Endometrium (tissue), 2 donors: ENCODE measurements at regions not wholly inside any gene's neighbourhood (a gene's known extent, or its start where the extent isn't known, plus 50 kb on each side); places are given as distances from the start of the nearest gene placed in this dataset.
"Not testable (repeated sequence)": the region's sequence is repeated elsewhere in the genome, so short reads cannot be mapped to it uniquely, and the experiment has no call there.

ENCODE experiments used
- FAIRE-seq: peaks from 2 replicates; lab custom pipeline; 2012; peaks lifted over from hg19 to GRCh38; lab: Jason Lieb, UNC
- donor health status: control.
- donor health status: control.

DNA sequence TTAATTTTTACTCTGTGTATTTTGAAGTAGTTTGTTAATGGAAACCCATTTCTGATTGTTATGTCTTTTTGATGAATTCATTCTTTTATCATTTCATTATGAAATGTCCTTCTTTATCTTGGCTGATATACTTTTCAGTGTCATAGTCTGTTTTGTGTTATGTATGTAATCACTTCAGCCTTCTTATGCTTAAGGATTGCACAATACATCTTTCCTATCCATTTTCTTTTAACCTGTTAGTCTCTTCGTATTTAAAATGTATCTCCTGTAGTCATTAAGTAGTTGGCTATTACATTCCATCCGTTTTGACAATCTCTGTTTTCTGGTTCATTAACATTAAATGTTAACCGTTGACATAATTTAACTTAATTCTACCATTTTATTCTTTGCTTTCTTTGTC, 344.6 kb upstream of the CTNND2 start:
- no peak for FAIRE-seq

DNA sequence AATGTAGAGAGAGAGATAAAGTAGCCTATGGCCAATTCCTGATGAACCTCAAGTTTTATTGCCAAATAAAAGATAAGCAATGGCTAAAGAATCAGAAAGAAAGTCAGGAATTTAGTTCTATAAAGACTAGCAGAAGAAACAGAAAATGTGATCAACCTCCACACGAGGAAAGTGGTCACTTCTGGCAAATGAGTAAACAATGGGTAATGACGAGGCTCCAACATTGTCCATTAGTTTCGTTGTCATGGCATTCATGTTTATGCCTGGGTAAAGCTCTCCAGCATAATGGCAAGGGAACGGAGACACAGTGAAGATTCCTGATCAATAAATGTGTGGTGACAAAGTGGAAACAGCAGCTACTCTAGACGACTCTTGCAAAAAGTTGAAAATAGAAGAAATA, 341.8 kb upstream of the CTNND2 start:
- no peak for FAIRE-seq

DNA sequence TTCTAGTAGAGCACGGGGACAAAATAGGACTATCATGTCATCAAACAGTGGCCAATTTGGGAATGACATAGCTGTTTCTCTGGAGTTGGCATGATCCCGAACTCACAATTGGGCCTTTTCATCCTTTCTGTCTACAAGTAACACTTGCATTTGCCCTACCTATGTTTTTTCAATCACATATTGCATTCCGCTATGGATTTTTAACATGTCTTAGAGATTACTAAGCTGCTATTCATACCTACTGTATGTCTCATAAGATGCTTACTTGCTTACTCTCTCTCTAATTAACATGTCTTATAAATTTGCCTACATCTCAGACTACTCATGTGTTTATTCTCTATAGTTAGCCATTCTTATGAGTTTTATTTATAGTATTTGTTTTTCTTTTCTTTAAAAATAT, 341.2 kb upstream of the CTNND2 start:
- FAIRE-seq, result no peak

DNA sequence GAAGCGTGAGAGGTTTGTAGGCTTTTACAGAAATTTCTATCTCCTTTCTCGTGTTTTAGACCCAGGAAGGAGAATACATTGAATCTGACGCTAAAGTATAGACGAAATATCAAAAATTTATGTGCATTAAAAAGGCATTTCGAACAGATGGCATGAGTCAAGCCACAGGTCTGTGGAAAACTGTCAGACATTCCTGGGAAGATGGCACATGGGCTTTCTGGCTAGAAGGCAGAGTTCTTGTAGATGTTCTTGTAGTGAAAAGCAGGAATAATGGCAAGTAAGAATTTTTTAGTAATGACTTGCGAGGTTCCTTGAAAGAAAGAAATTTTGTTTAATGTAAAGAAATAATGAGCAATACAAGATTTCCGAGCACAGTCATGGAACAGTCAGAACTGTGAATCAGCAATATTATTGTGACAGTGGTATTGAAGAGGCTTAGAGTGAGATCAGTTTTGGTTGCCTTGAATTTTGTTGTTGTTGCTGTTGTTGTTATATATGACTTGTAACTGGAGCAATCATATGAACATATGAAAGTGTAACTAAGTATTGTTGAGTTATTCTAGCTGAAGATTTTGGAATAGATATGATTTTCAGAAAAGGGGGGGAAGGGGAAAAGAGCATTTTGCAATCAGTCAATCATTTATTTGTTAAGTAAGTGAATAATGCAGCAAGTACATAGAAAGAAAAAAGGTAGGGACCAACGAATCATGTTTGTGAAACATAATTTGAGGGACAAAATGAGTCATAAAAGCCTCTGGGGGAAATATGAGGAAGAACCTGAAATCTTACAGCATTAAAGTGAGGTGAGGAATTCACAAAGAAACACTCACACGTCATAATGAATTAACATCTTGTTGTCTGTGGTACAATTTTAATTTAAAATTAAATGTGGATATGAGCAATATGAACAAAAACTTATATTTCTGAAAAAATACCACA, 339.0 kb upstream of the CTNND2 start:
- no peak for FAIRE-seq

DNA sequence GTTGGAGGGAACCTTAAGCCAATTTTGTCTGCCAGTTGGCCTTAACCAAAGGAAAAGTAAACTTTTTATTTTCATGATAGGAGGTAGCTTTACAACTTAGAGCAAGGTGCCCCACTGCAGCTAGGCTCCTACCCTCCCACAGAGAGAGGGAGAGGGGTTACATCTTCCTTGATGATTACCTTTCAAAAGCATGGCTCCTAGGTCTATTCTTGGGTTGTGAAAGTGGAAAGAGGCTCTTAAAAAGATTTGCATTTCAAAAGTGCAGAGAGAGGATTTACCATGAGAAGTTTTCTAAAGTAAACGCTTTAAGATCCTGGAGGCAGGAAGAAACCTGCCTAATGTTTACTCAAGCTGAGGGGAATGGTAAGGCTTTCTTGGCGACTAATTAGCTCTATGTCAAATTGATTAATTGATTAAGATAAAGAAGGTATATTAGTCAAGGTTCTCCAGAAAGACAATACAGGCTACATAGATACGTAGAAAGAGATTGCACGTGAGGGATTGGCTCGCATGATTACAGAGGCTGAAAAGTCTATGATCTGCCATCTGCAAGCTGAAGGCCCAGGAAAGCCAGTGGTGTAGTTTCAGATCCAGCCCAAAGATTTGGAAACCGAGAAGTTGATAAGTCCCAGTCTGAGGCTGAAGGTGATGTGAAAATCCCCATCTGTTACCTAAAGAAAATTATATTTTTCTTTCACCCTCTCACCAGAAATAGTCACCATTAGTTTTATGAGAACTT, 333.8 kb upstream of the CTNND2 start:
- FAIRE-seq, result no peak

DNA sequence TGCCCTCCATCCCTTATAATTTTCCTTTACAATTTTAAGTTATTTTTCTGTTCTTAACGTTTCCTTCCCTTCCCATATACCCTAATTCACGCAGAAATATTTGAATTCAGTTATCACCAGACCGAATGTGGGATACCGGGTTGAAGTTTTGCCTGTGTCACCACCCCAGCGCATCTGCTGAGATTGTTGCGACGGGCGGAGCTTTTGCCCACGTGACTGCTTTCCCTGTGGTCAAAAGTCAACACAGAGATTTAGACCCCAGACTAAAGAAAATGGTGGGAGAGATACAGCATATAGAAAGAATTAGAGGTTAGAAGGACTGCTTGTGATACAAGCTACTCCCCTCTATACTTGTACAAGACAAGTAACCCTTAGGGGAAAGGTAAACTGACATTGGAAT, 326.4 kb upstream of the CTNND2 start:
- FAIRE-seq, result no peak

DNA sequence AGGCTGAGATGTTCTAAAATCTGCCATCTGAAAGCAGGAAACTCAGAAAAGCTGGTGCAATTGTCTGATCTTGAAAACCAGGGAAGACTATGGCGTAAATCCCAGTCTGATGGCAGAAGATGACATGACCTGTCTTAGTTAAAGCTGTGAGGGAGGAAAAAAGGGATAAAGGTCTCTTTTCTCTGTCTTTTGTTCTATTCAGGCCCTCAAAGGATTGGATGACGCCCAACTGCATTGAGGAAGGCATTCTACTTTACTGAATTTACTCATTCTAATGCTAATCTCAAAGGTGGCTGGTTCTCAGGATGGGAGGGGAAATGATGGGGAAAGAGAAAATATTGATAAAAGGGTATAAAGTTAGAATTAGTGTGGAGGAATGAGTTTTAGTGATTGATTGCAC, 312.8 kb upstream of the CTNND2 start:
- FAIRE-seq, result no peak

DNA sequence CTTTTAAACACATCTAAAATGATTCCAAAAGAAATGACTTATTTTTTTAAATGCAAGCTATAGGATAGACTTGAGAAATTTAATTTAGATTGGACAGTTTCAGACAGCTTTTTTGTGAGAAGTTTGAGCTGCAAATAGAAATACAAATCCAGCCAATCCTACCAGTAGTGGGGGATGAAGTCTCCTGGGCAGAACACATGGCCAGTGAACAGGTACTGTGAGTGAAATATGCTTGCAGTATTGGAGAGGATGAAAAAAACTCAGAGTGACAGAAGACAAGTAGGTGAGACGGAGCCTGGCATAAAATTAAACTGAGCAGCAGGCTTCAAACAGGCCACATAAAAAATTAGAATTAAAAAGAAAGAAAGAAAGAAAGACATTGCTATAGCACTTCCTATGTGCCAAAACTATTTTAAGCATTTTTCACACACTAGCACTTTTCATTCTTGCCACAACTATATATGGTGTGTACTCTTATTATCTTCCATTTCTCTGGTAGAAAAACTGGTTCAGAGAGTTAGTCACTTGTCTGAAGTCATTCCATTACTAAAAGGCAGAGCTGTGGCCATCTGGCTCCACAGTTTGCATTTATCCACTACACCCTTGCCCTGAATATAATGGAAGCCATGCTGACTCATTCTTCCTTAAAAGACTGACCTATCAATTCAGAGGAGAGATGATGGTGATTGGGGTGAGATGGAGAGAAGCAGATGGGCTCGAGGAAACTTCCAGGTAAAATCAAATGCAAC, 310.2 kb upstream of the CTNND2 start:
- no peak for FAIRE-seq

DNA sequence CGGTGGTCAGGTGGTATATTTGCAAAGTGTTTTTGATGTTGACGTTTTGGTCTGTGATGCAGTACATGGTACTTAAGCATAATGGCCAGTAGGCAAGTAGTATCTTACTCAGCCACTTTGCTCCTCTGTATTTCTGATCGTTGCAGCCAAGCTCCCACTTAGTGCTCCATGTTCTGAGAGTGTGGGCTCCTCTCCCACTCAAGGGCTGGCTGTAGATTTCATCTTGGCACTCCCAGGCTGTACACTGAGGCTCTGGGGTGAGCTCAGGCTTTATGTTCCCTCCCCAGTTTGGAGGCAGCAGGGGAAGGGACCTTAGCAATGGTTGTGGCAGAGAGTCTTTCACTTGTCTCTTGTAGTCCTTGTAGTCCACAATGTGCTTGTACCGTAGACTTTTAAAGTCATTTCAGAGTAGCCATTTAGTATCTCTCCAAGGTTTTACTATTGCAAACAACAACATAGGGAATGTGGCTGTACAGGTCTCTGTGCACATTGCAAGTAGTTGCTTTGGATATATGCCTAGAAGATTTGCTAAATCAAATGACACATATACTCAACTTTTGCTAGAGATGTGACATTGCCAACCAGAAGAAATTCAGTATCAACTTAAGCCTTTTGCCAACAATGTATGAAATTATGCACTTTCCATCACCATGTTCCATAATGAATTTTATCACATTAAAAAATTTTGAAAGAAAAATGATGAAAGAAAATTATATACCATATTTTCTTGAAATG, 304.3 kb upstream of the CTNND2 start:
- no peak for FAIRE-seq

DNA sequence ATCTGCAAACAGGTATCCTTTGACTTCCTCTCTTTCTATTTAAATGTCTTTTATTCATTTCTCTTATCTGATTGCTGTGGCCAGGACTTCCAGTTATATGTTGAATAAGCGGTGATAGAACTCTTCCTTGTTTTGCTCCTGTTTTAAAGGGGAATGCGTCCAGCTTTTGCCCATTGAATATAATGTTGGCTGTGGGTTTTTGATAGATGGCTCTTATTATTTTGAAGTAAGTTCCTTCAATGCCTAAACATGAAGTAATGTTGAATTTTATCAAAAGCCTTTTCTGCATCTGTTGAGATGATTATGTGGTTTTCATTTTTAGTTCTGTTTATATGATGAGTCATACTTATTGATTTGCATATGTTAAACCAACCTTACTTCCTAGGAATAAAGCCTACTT, 300.5 kb upstream of the CTNND2 start:
- FAIRE-seq, result no peak

DNA sequence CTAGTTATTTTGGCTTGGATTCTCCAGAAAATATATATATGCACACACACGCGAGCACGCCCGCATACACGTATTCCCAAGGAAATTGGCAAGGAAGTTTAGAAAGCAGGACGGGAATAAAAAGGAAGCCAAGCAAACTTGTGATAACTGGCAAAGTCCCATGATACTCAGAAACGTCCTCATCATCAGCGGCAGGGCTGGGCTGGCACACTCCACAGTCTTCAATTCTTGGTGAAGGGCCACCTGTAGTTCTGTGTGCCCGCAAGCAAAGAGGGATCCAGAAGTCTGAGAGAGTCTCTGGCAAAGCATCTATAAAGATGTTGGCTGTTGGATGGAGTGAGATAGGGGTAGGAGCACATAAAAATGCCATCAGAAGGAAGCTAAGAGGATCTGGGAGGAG, 289.3 kb upstream of the CTNND2 start:
- FAIRE-seq, result no peak

DNA sequence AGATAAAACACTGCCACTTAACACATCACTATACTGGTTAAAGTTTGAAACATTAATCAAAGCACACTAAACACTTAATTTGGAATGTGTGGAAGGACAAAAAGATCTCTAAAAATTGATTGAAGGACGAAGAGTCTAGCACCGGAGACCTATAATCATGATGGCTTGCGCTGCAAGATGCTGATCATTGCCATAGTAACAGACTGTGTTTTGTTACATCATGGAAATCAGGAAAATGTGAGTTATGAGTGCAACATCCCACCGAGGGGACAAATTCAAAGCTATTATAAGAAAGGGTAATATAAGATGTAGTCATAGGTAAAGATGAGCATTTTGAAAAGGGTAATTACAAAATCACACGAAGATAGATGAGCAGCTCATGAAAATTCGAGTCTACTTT, 278.8 kb upstream of the CTNND2 start:
- no peak for FAIRE-seq

DNA sequence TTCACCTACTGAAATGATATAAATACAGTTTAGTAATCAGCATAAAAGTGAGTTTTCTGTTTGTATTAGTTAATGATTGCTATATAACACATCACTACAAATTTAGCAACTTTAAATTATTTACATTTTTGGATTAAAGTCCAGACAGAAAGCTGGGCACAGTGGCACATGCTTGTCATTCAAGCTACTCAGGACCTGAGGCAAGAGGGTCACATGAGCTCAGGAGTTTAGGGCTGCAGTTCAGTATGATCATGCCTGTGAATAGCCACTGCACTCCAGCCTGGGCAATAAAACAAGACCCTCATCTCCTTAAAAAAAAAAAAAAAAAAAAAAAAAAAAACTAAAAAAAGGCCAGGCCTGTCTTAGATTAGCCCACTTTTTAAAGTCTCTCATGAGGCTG, 273.6 kb upstream of the CTNND2 start:
- no peak for FAIRE-seq

DNA sequence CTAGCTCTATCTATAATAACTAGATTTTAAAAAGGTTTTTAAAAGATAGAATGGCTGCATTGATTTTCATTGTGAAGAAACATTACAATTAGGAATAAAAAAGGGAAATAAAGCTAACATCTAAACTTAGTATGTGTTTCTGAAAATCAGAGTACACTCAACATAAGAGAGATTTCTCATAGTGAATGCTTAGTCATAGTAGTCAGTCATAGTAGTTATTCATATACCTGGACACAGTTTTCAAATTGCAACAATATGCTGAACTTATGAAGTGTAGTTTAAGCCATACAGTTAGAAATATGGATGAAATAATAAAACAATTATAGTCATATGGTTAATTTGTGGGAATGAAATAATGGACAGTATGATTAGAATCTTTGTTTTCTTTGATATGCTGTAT, 273.0 kb upstream of the CTNND2 start:
- no peak for FAIRE-seq

DNA sequence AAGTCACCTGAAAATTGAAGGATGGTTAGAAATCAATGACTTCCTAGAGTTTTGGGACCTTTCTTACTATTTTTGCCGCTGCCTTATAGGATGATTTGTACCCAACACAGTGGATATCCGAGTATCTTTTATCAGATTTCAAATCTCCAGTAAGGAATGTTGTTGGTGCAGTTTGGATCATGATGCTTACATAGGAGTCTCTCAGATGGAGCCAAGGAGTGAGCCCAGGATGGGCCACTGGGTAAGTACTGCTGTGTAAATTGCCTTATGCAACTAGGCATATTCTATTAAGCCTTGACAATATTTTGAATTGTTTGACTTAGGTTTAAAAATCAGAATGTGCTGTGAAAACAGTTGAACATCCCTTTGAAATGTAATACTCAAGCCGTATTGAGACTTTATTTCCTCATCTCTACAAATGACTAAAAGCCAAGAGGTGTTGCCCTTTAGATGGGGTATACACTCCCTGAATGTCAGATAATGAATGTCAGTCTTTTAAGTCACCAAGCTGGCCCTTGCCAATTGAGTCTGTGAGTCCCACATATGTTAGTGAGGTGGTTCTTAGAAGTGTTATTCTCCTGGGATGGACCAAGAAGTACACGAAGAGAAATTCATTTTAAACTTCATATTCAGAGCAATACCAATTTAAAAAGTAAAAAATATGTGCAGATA, 271.8 kb upstream of the CTNND2 start:
- FAIRE-seq, result no peak

DNA sequence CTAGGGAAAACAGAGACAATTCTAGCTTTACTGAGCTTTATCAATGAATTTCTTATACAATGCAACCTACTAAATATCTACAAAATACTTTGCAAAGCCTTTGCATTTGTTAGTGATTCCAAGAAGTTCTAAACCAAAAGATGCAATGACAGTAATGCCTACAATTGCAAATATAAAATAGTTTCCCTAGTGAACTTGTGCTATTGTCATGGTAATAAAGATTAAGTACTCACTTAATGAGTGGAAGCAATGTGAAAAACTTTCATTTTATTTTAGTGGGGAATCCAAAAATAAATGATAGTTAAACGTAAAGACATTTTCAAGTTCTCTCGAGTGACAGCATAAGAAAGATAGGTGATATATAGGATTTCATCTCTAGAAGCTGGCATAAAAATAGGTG, 270.5 kb upstream of the CTNND2 start:
- FAIRE-seq, result no peak

DNA sequence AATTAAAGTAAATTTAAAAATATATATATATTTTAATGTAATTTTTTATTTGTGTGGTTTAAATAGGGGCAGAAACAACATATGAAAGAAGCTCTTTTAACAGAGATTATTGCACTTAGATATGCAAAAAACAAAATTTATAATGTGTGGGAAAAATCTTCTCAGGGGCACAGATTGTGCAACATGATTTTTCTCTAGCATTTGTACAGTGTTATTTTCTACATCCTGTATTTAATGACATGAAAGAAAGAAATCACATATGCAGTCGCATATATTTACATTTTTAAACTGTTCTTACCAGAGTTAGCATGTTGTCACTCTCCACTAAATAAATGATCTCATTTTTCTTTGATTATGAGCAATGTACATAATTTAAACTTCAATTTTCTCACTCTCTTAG, 265.3 kb upstream of the CTNND2 start:
- FAIRE-seq, result no peak

DNA sequence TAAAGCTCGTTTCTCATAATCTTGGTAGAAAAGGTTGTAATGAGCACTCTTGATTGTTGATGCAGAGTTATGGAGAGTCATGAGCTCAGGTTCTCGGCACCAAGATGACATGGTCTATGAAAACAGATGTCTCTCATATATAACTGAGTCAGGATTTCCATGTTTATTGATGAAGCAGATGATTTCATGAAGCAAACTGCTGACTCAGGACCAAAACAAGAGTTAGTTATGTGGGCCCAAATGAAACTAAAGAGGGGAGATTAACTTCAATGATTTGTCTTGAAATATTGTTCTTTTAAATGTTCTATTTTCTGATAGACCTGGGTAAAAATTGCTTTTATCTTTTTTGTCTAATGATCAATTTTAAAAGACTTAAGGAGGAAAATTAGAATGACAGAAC, 258.6 kb upstream of the CTNND2 start:
- no peak for FAIRE-seq

DNA sequence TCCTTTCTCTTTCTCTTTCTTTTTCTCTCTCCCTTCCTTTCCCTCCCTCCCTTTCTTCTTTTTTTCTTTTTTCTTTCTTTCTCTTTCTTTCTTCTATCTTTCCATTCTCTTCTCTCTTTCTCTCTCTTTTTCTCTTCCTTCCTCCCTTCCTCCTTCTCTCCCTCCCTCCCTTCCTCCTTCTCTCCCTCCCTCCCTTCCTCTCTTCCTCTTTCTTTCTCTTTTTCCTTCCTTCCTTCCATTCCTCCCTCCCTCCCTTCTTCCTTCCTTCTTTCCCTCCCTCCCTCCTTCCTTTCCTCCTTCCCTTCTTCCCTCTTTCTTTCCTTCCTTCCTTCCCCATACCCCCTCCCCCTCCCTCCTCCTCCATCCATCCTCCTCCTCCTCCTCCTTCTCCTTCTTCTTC, 243.3 kb upstream of the CTNND2 start:
- no peak for FAIRE-seq

DNA sequence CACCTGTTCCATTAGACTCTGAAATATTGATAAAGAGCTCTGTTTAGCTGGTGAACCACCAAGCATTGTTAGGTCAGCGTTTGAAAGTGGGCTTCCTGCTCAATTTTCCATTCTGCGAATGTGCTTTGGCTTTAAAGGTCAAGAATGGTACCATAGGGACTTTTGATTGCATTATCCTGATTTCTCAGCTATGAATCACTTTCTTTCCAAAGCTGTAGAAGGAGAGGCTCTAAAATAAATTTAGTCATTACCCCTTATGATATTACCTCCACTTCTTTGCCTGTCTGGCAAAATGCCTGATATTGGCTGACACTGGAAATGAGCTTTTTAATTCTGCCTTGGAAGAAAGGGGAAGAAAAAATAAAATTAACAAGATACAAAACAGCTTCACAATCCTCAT, 237.2 kb upstream of the CTNND2 start:
- FAIRE-seq, result no peak

DNA sequence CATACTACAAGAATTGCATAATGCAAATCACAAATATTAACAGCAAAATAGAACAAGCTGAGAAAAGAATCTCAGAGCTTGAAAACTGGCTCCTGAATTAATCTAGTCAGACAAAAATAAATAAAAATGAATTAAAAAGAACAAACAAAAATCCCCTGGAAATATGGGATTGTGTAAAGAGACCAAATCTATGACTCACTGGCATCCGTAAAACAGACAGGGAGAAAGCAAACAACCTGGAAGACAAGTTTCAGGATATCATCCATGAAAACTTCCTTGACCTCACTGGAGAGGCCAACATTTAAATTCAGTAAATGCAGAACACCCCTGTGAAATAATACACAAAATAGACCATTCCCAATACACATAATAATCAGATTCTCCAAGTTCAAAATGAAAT, 229.3 kb upstream of the CTNND2 start:
- no peak for FAIRE-seq

DNA sequence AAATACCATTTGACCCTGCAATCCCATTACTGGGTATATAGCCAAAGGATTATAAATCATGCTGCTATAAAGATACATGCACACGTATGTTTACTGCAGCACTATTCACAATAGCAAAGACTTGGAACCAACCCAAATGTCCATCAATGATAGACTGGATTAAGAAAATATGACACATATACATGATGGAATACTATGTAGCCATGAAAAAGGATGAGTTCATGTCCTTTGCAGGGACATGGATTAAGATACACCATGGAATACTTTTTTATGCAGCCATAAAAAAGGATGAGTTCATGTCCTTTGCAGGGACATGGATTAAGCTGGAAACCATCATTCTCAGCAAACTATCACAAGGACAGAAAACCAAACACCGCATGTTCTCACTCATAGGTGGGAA, 226.8 kb upstream of the CTNND2 start:
- not testable (repeated sequence) for FAIRE-seq
